HG03108 (cell line): ENCODE measurements at regions not wholly inside any gene's neighbourhood (a gene's known extent, or its start where the extent isn't known, plus 50 kb on each side); places are given as distances from the start of the nearest gene placed in this dataset.
"Not testable (repeated sequence)": the region's sequence is repeated elsewhere in the genome, so short reads cannot be mapped to it uniquely, and the experiment has no call there.

Source experiments
- ATAC-seq: cut with Tn5 transposase; IDR thresholded peaks from one replicate; pipeline ENCODE4 v1.9.1; 2021; ENCODE audit warnings: moderate library complexity; ENCODE audit not compliant: unreplicated experiment

- ATAC-seq: no peak
Observed at GRCh38 chr1:185477638-185478580, 160.9 kb upstream of the IVNS1ABP start.

DNA sequence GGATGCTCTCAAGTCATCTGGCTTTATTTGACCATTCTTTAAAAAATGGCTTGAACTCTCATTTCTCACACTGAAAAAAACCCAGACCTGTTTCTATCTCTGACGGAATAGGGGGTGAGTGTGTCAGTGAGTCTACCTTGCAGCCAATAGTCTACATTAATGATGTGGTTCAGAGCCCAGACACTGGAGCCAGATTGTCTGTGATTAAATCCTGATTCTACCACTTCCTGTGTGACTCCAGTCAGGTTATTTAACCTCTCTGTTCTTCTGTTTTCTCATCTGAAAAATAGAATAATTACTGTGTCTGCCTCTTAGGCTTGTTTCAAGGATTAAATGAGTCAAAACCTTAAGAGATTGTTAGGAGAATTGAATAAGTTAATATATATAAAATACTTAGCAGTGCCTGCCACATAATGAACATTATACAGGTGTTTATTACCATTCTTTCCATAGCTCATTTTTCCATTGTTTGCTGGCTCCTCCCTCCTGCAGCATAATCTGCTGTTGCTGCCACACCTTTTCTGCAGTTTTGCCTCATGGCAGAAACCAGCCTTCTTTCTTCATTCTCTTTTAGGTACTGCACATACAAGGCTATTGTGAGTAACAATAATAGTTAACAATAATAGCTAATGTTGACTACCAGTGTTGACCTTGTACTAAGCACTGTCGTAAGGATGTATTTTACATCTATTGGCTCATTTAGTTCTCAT, 157.6 kb upstream of the IVNS1ABP start:
- no peak for ATAC-seq

GRCh38 chr1:185473186-185473585, 156.1 kb upstream of the IVNS1ABP start:
- ATAC-seq: no peak

- ATAC-seq: no peak
Observed at GRCh38 chr1:185468626-185469025, 151.6 kb upstream of the IVNS1ABP start.

- no peak for ATAC-seq
Observed at GRCh38 chr1:185467122-185467521, 150.1 kb upstream of the IVNS1ABP start.

DNA sequence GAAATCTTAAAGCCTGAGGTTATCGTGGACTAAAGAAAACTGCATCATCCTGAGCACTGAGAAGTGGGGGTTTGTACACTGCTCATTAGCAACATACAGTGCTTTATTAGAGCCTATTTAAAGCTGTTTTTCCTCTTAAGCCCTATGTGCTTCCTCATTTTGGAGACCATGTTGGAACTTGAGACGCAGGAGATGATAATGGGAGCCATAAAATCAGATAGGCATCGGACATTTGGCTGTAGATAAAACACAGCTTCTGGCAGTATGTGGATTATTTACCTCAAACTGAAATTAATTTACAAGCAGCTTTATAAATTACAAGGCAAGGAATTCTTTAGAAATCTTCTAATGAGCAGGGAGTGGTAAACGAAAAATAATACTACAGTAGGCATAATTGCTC, 147.7 kb upstream of the IVNS1ABP start:
- no peak for ATAC-seq

DNA sequence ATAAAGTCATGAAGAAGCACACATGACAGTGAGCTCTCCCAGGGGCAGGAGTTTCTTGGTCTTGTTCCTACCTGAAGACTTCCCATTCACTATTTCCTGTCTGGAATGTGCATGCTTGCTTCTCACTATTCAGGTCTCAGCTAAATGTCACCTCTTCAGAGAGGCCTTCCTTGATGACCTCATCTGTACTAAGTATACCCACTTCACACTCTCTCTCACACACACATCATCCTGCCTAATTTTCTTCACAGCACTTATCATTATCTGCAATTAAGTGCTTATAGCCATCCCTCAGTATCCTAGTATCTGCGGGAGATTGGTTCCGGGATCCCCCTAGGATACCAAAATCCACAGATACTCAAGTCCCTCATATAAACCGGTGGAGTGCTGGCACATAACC, 146.4 kb upstream of the IVNS1ABP start:
- ATAC-seq: no peak

DNA sequence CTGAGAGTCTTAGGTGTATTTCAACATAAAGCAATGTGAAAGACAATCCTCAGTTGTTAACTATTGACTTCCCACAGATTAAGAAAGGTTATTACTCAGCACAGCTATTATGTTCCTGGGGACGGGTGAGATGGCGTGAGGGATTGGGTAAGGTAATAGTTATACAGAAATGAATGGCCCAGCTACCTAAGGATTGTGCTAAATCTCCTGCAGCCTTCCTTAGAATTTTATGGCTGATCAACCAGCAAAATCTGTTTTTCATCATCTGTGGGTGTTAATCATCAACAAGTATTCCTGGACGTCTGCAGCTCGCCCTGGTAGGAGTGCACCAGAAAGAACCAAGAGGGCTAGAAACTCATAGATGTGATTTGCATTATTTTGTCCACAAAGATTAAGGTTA, 146.0 kb upstream of the IVNS1ABP start:
- ATAC-seq: no peak

GRCh38 chr1:185460723-185461122, 143.7 kb upstream of the IVNS1ABP start:
- not testable (repeated sequence) for ATAC-seq

DNA sequence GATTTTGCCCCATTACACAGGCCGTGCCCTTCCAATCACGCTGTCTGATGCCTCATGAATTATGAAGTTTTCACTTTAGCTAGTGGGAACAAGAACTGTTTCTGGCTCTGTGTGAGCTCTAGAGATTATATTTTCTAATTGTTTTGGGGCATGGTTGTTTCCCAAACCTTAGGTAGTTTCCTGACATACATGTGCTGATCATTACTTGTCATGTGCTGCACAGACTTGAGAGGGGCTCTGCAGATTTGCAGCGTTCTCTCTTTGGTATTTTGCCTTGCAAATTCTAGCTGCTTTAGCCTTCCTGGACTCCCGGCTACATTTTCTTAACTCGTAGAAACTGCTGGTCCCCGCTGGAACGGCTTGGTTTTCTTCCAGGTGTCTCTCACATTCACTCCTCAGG, 142.1 kb upstream of the IVNS1ABP start:
- no peak for ATAC-seq

DNA sequence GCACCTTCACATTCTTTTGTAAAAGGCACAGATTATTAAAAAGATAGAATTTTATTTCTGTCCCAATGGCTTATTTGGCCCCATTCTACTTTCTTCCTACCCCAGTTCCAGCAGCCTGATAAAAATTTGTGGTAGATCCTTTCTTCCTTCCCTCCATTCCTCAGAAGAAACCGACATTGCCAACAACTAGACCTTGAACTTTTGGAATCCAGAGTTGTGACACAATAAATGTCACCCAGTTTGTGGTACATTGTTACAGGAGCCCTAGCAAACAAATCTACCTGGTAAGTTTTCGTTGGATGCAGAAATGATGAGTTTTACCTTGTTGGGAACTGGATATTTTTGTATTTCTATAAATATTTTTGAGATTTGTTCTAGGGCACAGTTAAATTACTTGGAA, 141.6 kb upstream of the IVNS1ABP start:
- ATAC-seq: no peak

DNA sequence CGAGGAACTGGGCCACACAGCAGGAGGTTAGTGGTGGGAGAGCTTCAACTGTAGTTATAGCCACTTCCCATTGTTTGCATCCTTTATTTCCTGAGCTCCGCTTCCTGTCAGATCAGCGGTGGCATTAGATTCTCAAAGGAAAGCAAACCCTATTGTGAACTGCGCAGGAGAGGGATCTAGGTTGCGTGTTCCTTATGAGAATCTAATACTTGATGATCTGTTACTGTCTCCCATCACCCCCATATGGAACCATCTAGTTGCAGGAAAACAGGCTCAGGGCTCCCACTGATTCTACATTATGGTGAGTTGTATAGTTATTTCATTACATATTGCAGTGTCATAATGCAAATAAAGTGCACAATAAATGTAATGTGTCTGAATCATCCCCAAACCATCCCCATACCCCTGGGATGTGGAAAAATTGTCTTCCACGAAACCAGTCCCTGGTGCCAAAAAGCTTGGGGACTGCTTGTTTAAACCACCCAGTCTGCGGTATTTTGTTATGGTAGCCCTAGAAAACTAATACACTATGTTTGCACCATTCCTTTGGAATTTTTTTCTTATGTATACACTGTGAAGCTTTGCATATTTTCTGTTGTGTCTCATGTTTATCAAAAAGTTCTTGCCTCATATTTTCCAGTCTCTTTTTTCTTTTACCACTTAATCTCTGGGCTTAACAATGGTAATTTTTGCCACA, 136.6 kb upstream of the IVNS1ABP start:
- ATAC-seq: no peak

GRCh38 chr1:185450917-185451316, 133.9 kb upstream of the IVNS1ABP start:
- no peak for ATAC-seq

GRCh38 chr1:185450060-185450788, 133.2 kb upstream of the IVNS1ABP start:
- ATAC-seq: no peak

- ATAC-seq: no peak
Observed at GRCh38 chr1:185449378-185450059, 132.5 kb upstream of the IVNS1ABP start.

GRCh38 chr1:185448591-185449186, 131.6 kb upstream of the IVNS1ABP start:
- no peak for ATAC-seq

- ATAC-seq: no peak
Observed at GRCh38 chr1:185446131-185446530, 129.1 kb upstream of the IVNS1ABP start.

- no peak for ATAC-seq
Observed at GRCh38 chr1:185445594-185445993, 128.6 kb upstream of the IVNS1ABP start.

GRCh38 chr1:185444676-185445075, 127.6 kb upstream of the IVNS1ABP start:
- no peak for ATAC-seq

- no peak for ATAC-seq
Observed at GRCh38 chr1:185442050-185442449, 125.0 kb upstream of the IVNS1ABP start.
